Mesenchymal stem cell (in vitro differentiated cells and primary cell): ENCODE measurements at regions not wholly inside any gene's neighbourhood (a gene's known extent, or its start where the extent isn't known, plus 50 kb on each side); places are given as distances from the start of the nearest gene placed in this dataset.
"Not testable (repeated sequence)": the region's sequence is repeated elsewhere in the genome, so short reads cannot be mapped to it uniquely, and the experiment has no call there.

Experiments used
- DNase-seq: peaks from one replicate; pipeline ENCODE4 v3.0.0-alpha.2; 2013
- H2AFZ ChIP-seq: one replicate; pipeline ENCODE4 v1.6.1; 2013; ENCODE audit warnings: low read depth, mild to moderate bottlenecking, control low read depth, inconsistent platforms, low read length, moderate library complexity
- H2AK5ac ChIP-seq: 2 replicates; pipeline ENCODE4 v1.6.1; 2013; ENCODE audit warnings: low read length, moderate library complexity, mild to moderate bottlenecking, inconsistent platforms; ENCODE audit not compliant: severe bottlenecking
- H2BK120ac ChIP-seq: one replicate; pipeline ENCODE4 v1.6.1; 2013; ENCODE audit warnings: low read depth, mild to moderate bottlenecking, inconsistent platforms, low read length, moderate library complexity
- H2BK12ac ChIP-seq, 2 experiments: one replicate each; pipeline ENCODE4 v1.6.1; 2013; ENCODE audit warnings: inconsistent platforms in 2 of 2, low read length in 2 of 2, mild to moderate bottlenecking in 2 of 2, moderate library complexity in 2 of 2, control low read depth in 1 of 2
- H2BK15ac ChIP-seq: one replicate; pipeline ENCODE4 v1.6.1; 2013; ENCODE audit warnings: mild to moderate bottlenecking, low read depth, inconsistent platforms; ENCODE audit not compliant: poor library complexity, severe bottlenecking
- H2BK5ac ChIP-seq: 2 replicates; pipeline ENCODE4 v1.6.1; 2013; ENCODE audit warnings: low read depth, mild to moderate bottlenecking, low read length, control low read depth, inconsistent platforms; ENCODE audit not compliant: poor library complexity, severe bottlenecking
- H3K14ac ChIP-seq, 2 experiments: one replicate each; pipeline ENCODE4 v1.6.1; 2013; ENCODE audit warnings: inconsistent platforms in 2 of 2, low read length in 2 of 2, control low read depth in 1 of 2, mild to moderate bottlenecking in 1 of 2, moderate library complexity in 1 of 2
- H3K18ac ChIP-seq, 2 experiments: one replicate each; pipeline ENCODE4 v1.6.1; 2013; ENCODE audit warnings: inconsistent platforms in 2 of 2, low read length in 2 of 2, control low read depth in 1 of 2, low read depth in 1 of 2, mild to moderate bottlenecking in 1 of 2
- H3K23ac ChIP-seq, 2 experiments: one replicate each; pipeline ENCODE4 v1.6.1; 2013; ENCODE audit warnings: inconsistent platforms in 2 of 2, low read length in 2 of 2, mild to moderate bottlenecking in 2 of 2, moderate library complexity in 2 of 2, control low read depth in 1 of 2
- H3K27ac ChIP-seq: 2 replicates; pipeline ENCODE4 v1.5.1; 2013; ENCODE audit warnings: mild to moderate bottlenecking, moderate library complexity, low read length, control low read depth, inconsistent platforms; ENCODE audit not compliant: poor library complexity, severe bottlenecking
- H3K27me3 ChIP-seq, 2 experiments: 2 replicates each; pipeline versions ENCODE4 v1.6.1 to v1.7.0; 2013; ENCODE audit warnings: low read length in 2 of 2, mild to moderate bottlenecking in 2 of 2, moderate library complexity in 2 of 2, control low read depth in 1 of 2, inconsistent platforms in 1 of 2; ENCODE audit not compliant: control insufficient read depth in 1 of 2, insufficient read depth in 1 of 2
- H3K36me3 ChIP-seq, 2 experiments: 2 replicates each; pipeline versions ENCODE4 v1.6.1 to v1.7.0; 2013; ENCODE audit warnings: low read length in 2 of 2, control low read depth in 1 of 2, inconsistent platforms in 1 of 2, low read depth in 1 of 2, mild to moderate bottlenecking in 1 of 2; ENCODE audit not compliant: insufficient read depth in 2 of 2, control insufficient read depth in 1 of 2
- H3K4ac ChIP-seq, 2 experiments: one replicate each; pipeline ENCODE4 v1.6.1; 2013; ENCODE audit warnings: inconsistent platforms in 2 of 2, low read length in 2 of 2, mild to moderate bottlenecking in 2 of 2, moderate library complexity in 2 of 2, control low read depth in 1 of 2, low read depth in 1 of 2
- H3K4me1 ChIP-seq: 2 replicates; pipeline ENCODE4 v1.6.1; 2013; ENCODE audit warnings: low read depth, low read length, control low read depth; ENCODE audit not compliant: control insufficient read depth, insufficient read depth
- H3K4me2 ChIP-seq: 2 replicates; pipeline ENCODE4 v1.6.1; 2013; ENCODE audit warnings: low read length, mild to moderate bottlenecking, inconsistent platforms; ENCODE audit not compliant: poor library complexity, severe bottlenecking
- H3K4me3 ChIP-seq, 2 experiments: 2 replicates each; pipeline versions ENCODE4 v1.5.1 to v1.7.0; 2013; ENCODE audit warnings: low read length in 2 of 2, mild to moderate bottlenecking in 2 of 2, control low read depth in 1 of 2, low read depth in 1 of 2; ENCODE audit not compliant: insufficient read depth in 1 of 2
- H3K79me1 ChIP-seq: replicated peaks from 2 replicates; pipeline ENCODE4 v1.6.1; 2013; ENCODE audit warnings: mild to moderate bottlenecking, control low read depth, low read length, inconsistent platforms; ENCODE audit not compliant: poor library complexity, severe bottlenecking
- H3K9ac ChIP-seq: 2 replicates; pipeline ENCODE4 v1.7.0; 2013; ENCODE audit warnings: mild to moderate bottlenecking, low read length, moderate library complexity
- H3K9me3 ChIP-seq: 2 replicates; pipeline ENCODE4 v1.7.0; 2013; ENCODE audit warnings: mild to moderate bottlenecking, low read length; ENCODE audit not compliant: control insufficient read depth
- H4K8ac ChIP-seq: one replicate; pipeline ENCODE4 v1.6.1; 2013; ENCODE audit warnings: inconsistent platforms, mild to moderate bottlenecking, low read length, moderate library complexity
- H4K91ac ChIP-seq: one replicate; pipeline ENCODE4 v1.6.1; 2013; ENCODE audit warnings: mild to moderate bottlenecking, low read length, inconsistent platforms
- WGBS: methylation state at CpG from one replicate; pipeline ENCODE4 v1.1.7; 2013; ENCODE audit warnings: mixed read lengths; 5-methylcytosine and 5-hydroxymethylcytosine counted together

GRCh38 chr4:131741836-131742235 lies 1407.3 kb upstream of the PCDH10 start:
- not testable (repeated sequence) for H3K4me3 ChIP-seq, H3K36me3 ChIP-seq, H3K18ac ChIP-seq, H2BK5ac ChIP-seq, H3K79me1 ChIP-seq, H3K9me3 ChIP-seq, H3K27me3 ChIP-seq, H3K27ac ChIP-seq, H2AK5ac ChIP-seq, H4K91ac ChIP-seq, H3K4ac ChIP-seq, H3K14ac ChIP-seq, H3K4me2 ChIP-seq, H2BK15ac ChIP-seq, H2AFZ ChIP-seq, H3K23ac ChIP-seq, H3K9ac ChIP-seq, H3K4me1 ChIP-seq, H2BK120ac ChIP-seq, H4K8ac ChIP-seq, H2BK12ac ChIP-seq, DNase-seq
- no CpG with 5 or more reads among the region's 27 CpGs for WGBS

- not testable (repeated sequence) for H3K9me3 ChIP-seq, H3K23ac ChIP-seq, H3K9ac ChIP-seq, H2AFZ ChIP-seq, H3K4me1 ChIP-seq, DNase-seq, H2BK15ac ChIP-seq, H3K36me3 ChIP-seq, H2AK5ac ChIP-seq, H2BK12ac ChIP-seq, H4K91ac ChIP-seq, H3K27ac ChIP-seq, H4K8ac ChIP-seq, H3K14ac ChIP-seq, H3K4ac ChIP-seq, H3K18ac ChIP-seq, H2BK120ac ChIP-seq, H2BK5ac ChIP-seq, H3K4me3 ChIP-seq, H3K27me3 ChIP-seq, H3K4me2 ChIP-seq, H3K79me1 ChIP-seq
- WGBS: 93% methylated on average over 31 of the region's 45 CpGs
Observed at GRCh38 chr4:131742536-131743205, 1406.4 kb upstream of the PCDH10 start.

GRCh38 chr4:131743348-131743747 lies 1405.7 kb upstream of the PCDH10 start:
- H3K27ac ChIP-seq, H2AK5ac ChIP-seq, H3K27me3 ChIP-seq, H3K36me3 ChIP-seq, H3K4me2 ChIP-seq, H2AFZ ChIP-seq, H3K14ac ChIP-seq, H2BK5ac ChIP-seq, H2BK120ac ChIP-seq, H3K9me3 ChIP-seq, H3K9ac ChIP-seq, DNase-seq, H2BK15ac ChIP-seq, H4K91ac ChIP-seq, H2BK12ac ChIP-seq, H3K4me1 ChIP-seq, H3K23ac ChIP-seq, H3K18ac ChIP-seq, H3K79me1 ChIP-seq, H3K4me3 ChIP-seq, H3K4ac ChIP-seq, H4K8ac ChIP-seq: not testable (repeated sequence)
- no CpG with 5 or more reads among the region's 20 CpGs for WGBS

GRCh38 chr4:131747203-131747602 lies 1401.9 kb upstream of the PCDH10 start:
- not testable (repeated sequence) for DNase-seq, H3K79me1 ChIP-seq, H4K91ac ChIP-seq, H2BK15ac ChIP-seq, H3K4me1 ChIP-seq, H3K4ac ChIP-seq, H3K4me2 ChIP-seq, H2AFZ ChIP-seq, H3K9ac ChIP-seq, H2BK120ac ChIP-seq, H3K23ac ChIP-seq, H2AK5ac ChIP-seq, H4K8ac ChIP-seq, H2BK12ac ChIP-seq, H3K4me3 ChIP-seq, H3K36me3 ChIP-seq, H3K27me3 ChIP-seq, H3K27ac ChIP-seq, H3K14ac ChIP-seq, H3K18ac ChIP-seq, H3K9me3 ChIP-seq, H2BK5ac ChIP-seq
- WGBS: no CpG with 5 or more reads among the region's 34 CpGs
